ENCODE measurements at regions not wholly inside any gene's neighbourhood (a gene's known extent, or its start where the extent isn't known, plus 50 kb on each side); places are given as distances from the start of the nearest gene placed in this dataset.

GRCh38 chr9:16092142-16093091 lies 539.6 kb downstream of the CCDC171 start:
- Histone ChIP-seq H3K36me3 (no peaks in the 10 kb centered on the region), H3K4me1 (peaks cover 0 to 11% of the 10 kb centered on the region in 2 donors), H3K4me3 (no peak overlapping the region), H3K27ac (peak overlapping the region; percentile 83 to 86), H3K9me3 (no peaks in the 10 kb centered on the region), H3K27me3 (no peaks in the 10 kb centered on the region)
- intact Hi-C loops (cut with DNase I; ENCODE audit: low total_unique reads): no loop called here
- DNase-seq: peak; percentile 58 to 72
- TF ChIP-seq CTCF (IDR thresholded peaks at IDR 0.05) (no peak), POLR2A (IDR thresholded peaks at IDR 0.05) (no peak)

- no peaks in the 10 kb centered on the region for H3K27me3 ChIP-seq
- DNase-seq: no peak
- TF ChIP-seq CTCF (IDR thresholded peaks at IDR 0.05) (no peak), POLR2A (IDR thresholded peaks at IDR 0.05) (no peak)
- no peak overlapping the region for H3K27ac ChIP-seq
- H3K4me3 ChIP-seq: no peak overlapping the region
- H3K4me1 ChIP-seq: peaks cover 7 to 15% of the 10 kb centered on the region in 2 donors
- no peaks in the 10 kb centered on the region for H3K9me3 ChIP-seq
- intact Hi-C loops (cut with DNase I; ENCODE audit: low total_unique reads): no loop called here
- H3K36me3 ChIP-seq: no peaks in the 10 kb centered on the region
Measured at GRCh38 chr9:16098306-16098705, 545.5 kb downstream of the CCDC171 start.

GRCh38 chr9:16099732-16100536 lies 547.1 kb downstream of the CCDC171 start:
- TF ChIP-seq CTCF (IDR thresholded peaks at IDR 0.05) (no peak), POLR2A (IDR thresholded peaks at IDR 0.05) (no peak)
- peaks cover 7 to 15% of the 10 kb centered on the region in 2 donors for H3K4me1 ChIP-seq
- intact Hi-C loops (cut with DNase I; ENCODE audit: low total_unique reads): no loop called here
- H3K27ac ChIP-seq: peak overlapping the region; percentile 72 to 89
- DNase-seq: no peak
- no peak overlapping the region for H3K4me3 ChIP-seq
- no peaks in the 10 kb centered on the region for H3K36me3 ChIP-seq
- no peaks in the 10 kb centered on the region for H3K27me3 ChIP-seq
- no peaks in the 10 kb centered on the region for H3K9me3 ChIP-seq

GRCh38 chr9:16100537-16101091 lies 547.8 kb downstream of the CCDC171 start:
- Histone ChIP-seq H3K4me1 (peaks cover 7 to 15% of the 10 kb centered on the region in 2 donors), H3K4me3 (no peak overlapping the region), H3K27ac (peak overlapping the region; percentile 72 to 89), H3K27me3 (no peaks in the 10 kb centered on the region), H3K36me3 (no peaks in the 10 kb centered on the region), H3K9me3 (no peaks in the 10 kb centered on the region)
- no peak for TF ChIP-seq CTCF (IDR thresholded peaks at IDR 0.05)
- no peak for TF ChIP-seq POLR2A (IDR thresholded peaks at IDR 0.05)
- intact Hi-C loops (cut with DNase I; ENCODE audit: low total_unique reads): no loop called here
- peak; percentile 76 to 83 for DNase-seq
